ENCODE measurements at regions not wholly inside any gene's neighbourhood (a gene's known extent, or its start where the extent isn't known, plus 50 kb on each side); places are given as distances from the start of the nearest gene placed in this dataset.

DNA sequence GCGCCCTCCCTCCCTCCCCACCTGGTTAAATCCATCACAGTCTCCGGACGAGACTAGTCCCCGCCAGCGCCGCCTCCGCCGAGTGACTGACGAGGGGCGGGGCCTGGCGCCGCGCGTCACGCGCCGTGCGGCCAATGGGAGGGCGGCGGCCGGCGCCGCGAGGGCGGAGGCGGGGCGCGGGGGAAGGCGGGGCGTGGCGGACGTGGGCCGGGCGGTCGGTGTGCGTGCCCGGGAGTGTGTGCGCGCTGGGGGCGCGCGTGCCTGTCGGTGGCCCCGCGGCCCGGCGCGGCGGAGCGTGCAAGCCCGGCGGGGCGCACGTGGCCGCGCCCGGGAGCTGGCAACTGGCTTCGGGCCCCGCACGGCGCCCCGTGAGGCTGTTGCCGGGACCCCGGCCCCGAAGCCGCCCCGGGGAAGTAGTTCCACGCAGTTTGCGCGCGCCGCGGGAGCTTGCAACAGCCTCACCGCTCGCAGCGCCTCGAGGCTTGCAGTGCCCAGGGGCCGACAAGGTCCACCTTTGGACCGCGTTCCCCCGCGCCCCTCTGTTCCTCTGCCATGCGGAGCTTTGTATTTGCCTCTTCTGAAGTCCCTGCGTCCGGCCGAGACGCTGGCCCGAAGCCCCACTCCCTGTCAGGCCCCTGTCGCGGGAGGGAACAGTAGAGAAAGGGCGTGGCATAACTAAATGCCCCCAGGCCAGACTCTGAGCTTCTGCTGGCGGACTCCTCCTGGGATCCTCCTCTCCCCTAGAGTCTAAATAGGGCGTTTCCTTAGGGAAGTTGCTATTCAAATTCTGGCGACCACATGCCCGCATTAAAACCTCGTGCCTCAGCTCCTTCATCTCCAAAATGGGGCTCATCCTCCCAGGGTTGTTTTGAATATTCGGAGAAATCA is 400.9 kb downstream of the SHQ1 start:
- Histone ChIP-seq H3K4me3 (ENCODE audit: extremely low read depth, insufficient read depth, low read length, poor library complexity, severe bottlenecking) (peak overlapping the region; percentile 90), H3K4me1 (ENCODE audit: control insufficient read depth, insufficient read depth, low read length, poor library complexity, severe bottlenecking) (no peaks in the 10 kb centered on the region), H3K27ac (ENCODE audit: low read depth, low read length, severe bottlenecking) (peak overlapping the region; percentile 88), H3K9me3 (ENCODE audit: control insufficient read depth, low read length) (no peaks in the 10 kb centered on the region), H3K36me3 (ENCODE audit: control insufficient read depth, insufficient read depth, low read length) (peaks cover 3% of the 10 kb centered on the region)
- WGBS, 2 experiments (ENCODE audit: insufficient coverage in 2 of 2), result 2 to 3% methylated on average over 50 to 82 of the region's 97 CpGs

DNA sequence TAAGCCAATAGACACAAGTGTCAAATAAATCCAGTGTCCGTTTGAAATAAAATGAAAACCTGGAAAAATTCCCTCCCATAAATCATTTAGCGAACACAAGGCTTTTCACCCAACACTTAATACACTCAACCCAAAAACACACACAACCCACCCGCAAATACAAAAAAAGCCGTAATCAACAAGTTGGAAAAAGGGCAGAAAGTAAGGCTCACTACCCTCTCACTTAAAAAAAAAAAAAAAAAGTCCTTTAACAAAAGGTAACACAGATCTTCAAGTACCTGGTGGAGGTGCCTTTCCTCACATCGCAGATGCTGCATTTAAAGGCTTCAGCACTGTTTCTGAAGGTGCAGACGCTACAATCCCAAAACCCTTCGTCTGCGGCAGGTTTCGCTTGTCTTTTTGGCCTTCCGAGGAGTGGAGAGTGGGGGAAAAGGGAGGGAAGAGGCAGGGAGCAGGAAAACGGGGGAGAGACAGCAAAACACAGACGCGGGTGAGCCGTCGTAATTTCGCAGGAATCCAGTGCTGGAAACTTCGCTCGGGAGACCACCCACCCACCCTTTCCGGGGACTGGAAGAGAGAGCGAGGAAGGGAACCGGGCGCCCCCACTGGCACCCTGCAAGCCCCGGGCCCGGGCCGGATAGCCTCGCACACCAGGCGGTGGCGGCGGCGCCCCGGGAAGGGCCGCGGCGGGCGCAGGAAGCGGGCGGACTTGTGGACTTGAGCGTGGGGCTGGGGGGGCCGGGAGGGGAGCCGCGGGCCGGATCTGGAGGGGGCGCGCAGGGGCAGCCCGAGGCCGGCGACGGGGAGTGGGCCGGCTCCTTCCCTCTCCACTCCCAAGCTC is 401.8 kb downstream of the SHQ1 start, which contains the start of gene RYBP:
RYBP (minus strand) TSS at position 404 of the 841 bp plus-strand sequence.
- peak within 1 kb of the TSS; percentile 88 for H3K27ac ChIP-seq (ENCODE audit: low read depth, low read length, severe bottlenecking)
- H3K4me1 ChIP-seq (ENCODE audit: control insufficient read depth, insufficient read depth, low read length, poor library complexity, severe bottlenecking), result peaks cover 4% of the 10 kb centered on the region
- WGBS, 2 experiments (ENCODE audit: insufficient coverage in 2 of 2), result 0 to 1% methylated on average over 27 to 31 of the region's 49 CpGs
- H3K4me3 ChIP-seq (ENCODE audit: extremely low read depth, insufficient read depth, low read length, poor library complexity, severe bottlenecking), result peak within 1 kb of the TSS; percentile 90
- H3K36me3 ChIP-seq (ENCODE audit: control insufficient read depth, insufficient read depth, low read length), result peaks cover 3% of the 10 kb centered on the region
- no peaks in the 10 kb centered on the region for H3K9me3 ChIP-seq (ENCODE audit: control insufficient read depth, low read length)

DNA sequence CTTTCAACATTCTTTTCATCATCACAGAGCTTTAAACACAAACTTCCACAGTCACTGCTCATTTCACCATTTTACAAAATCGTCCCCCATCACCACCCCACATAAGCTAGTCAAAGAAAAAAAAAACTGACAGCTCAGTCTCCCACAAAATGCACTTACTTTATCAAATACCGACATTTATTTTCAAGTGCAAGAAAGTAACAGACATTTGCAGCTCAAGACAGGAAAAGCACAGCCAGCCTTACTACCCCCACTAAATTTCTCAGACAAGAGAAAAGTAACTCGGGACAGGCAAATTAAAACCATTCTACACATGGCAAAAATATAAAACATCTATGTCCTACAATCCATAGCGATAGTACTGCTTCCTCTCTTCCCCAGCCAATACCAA is 402.4 kb downstream of the SHQ1 start:
- Histone ChIP-seq H3K36me3 (ENCODE audit: control insufficient read depth, insufficient read depth, low read length) (peaks cover 3% of the 10 kb centered on the region), H3K9me3 (ENCODE audit: control insufficient read depth, low read length) (no peaks in the 10 kb centered on the region), H3K4me3 (ENCODE audit: extremely low read depth, insufficient read depth, low read length, poor library complexity, severe bottlenecking) (peak overlapping the region; percentile 90), H3K27ac (ENCODE audit: low read depth, low read length, severe bottlenecking) (peak overlapping the region; percentile 88), H3K4me1 (ENCODE audit: control insufficient read depth, insufficient read depth, low read length, poor library complexity, severe bottlenecking) (peaks cover 4% of the 10 kb centered on the region)
- 0 to 2% methylated on average over 4 of the region's 4 CpGs for WGBS, 2 experiments (ENCODE audit: insufficient coverage in 2 of 2)

DNA sequence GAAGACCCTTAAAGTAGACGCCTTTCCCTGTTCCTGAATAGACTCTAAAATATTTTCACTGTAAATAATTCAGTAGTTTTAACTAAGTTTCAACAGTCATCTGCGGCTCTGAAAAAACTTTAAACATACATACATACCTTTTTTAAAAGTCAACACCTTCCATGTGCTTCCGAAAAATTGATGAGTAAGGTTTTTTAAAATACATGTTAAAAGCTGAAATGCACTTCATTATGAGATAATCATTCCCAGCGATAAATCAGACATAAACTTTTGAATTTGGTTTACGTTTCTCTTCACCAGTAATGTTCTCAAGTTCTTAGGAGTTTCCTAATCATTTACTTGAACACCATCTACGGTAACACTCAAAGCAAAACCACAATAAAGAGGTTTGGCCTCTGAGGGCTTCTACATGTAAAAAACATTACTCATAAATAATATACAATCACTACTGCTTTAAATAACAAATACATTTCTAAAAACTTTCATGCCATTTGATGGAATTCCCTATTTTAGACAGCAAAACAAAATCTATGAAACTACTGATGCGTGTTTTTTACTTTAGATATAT is 403.5 kb downstream of the SHQ1 start:
- no peak overlapping the region for H3K4me3 ChIP-seq (ENCODE audit: extremely low read depth, insufficient read depth, low read length, poor library complexity, severe bottlenecking)
- H3K4me1 ChIP-seq (ENCODE audit: control insufficient read depth, insufficient read depth, low read length, poor library complexity, severe bottlenecking), result peaks cover 5% of the 10 kb centered on the region
- no peaks in the 10 kb centered on the region for H3K9me3 ChIP-seq (ENCODE audit: control insufficient read depth, low read length)
- 67 to 82% methylated on average over 1 to 3 of the region's 7 CpGs for WGBS, 2 experiments (ENCODE audit: insufficient coverage in 2 of 2)
- H3K27ac ChIP-seq (ENCODE audit: low read depth, low read length, severe bottlenecking), result no peak overlapping the region
- peaks cover 9% of the 10 kb centered on the region for H3K36me3 ChIP-seq (ENCODE audit: control insufficient read depth, insufficient read depth, low read length)

DNA sequence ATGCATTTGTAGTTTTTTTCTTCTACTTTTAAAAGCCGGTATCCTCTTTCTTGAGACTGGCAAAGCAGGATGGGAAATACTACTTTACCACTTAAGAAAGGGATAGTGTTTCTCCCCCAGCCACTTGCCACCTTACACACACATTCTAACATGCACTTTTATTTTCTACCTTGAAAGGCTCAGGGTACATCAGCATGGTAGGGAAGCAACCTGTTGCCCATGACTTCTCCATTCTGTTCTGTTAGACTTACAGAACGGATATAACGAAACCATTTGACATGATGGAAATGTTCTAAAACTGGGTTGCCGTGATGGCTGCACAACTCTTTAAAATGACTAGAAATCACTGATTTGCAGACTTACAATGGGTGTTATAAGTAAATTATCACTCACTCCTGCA is 405.5 kb downstream of the SHQ1 start:
- Histone ChIP-seq H3K27ac (ENCODE audit: low read depth, low read length, severe bottlenecking) (no peak overlapping the region), H3K4me1 (ENCODE audit: control insufficient read depth, insufficient read depth, low read length, poor library complexity, severe bottlenecking) (peaks cover 14% of the 10 kb centered on the region), H3K4me3 (ENCODE audit: extremely low read depth, insufficient read depth, low read length, poor library complexity, severe bottlenecking) (no peak overlapping the region), H3K9me3 (ENCODE audit: control insufficient read depth, low read length) (no peaks in the 10 kb centered on the region), H3K36me3 (ENCODE audit: control insufficient read depth, insufficient read depth, low read length) (peaks cover 21% of the 10 kb centered on the region)
- 93 to 100% methylated on average over 2 to 3 of the region's 4 CpGs for WGBS, 2 experiments (ENCODE audit: insufficient coverage in 2 of 2)

DNA sequence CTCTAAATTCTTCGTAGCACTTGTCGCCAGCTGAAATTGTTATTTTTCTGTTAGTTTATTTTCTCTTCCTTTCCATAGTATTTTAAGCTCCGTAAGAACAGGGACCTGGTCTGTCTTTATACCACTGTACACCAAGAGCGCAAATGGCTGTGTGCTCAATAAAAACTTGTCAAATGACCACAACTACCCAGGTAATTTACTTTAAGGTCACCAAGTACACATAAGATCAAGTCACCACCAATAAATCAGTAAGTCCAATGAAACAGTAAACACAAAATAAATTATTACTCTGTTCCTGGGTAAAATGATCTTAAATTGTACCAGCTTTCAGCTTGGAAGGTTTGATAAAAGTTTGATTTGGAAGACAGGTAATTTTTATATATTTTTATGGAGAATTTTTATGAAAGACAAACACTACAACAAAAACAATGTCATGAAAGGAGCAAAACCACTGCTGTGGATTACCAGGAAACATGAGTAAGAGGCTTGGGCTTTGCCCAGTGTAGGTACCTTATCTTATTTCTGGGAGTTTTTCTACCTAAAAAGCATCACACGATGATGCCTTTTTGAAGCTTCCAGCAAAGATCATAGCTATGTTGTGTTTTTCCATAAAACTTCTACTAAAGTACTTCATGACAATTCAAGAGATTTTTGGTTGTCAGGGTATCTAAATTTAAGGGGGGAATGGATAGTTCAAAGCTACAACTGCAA is 406.8 kb downstream of the SHQ1 start:
- no peak overlapping the region for H3K27ac ChIP-seq (ENCODE audit: low read depth, low read length, severe bottlenecking)
- H3K9me3 ChIP-seq (ENCODE audit: control insufficient read depth, low read length), result no peaks in the 10 kb centered on the region
- H3K4me3 ChIP-seq (ENCODE audit: extremely low read depth, insufficient read depth, low read length, poor library complexity, severe bottlenecking), result no peak overlapping the region
- H3K36me3 ChIP-seq (ENCODE audit: control insufficient read depth, insufficient read depth, low read length), result peaks cover 21% of the 10 kb centered on the region
- peaks cover 14% of the 10 kb centered on the region for H3K4me1 ChIP-seq (ENCODE audit: control insufficient read depth, insufficient read depth, low read length, poor library complexity, severe bottlenecking)
- 92 to 100% methylated on average over 2 to 4 of the region's 5 CpGs for WGBS, 2 experiments (ENCODE audit: insufficient coverage in 2 of 2)

DNA sequence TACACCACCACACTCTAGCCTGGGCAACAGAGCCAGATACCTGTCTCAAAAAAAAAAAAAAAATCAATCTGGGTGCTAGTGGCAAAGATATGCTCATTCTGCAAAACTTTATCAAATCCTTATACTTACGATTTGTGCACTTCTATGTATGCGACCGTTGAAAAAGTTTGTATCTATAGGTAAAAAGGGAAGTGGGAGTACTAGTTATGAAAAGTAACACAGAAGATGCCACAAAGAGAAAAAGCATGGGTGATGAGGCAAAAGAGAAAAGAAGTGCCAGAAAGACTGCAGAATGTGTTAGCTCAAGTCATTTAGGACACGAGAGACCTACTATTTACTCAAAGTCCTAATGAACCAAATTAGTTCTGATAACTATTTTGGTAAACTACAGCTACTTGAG is 407.8 kb downstream of the SHQ1 start:
- H3K9me3 ChIP-seq (ENCODE audit: control insufficient read depth, low read length), result no peaks in the 10 kb centered on the region
- WGBS, 2 experiments (ENCODE audit: insufficient coverage in 2 of 2), result 100% methylated on average over 3 of the region's 4 CpGs; no CpG with 5 or more reads in 1 of the 2 experiments
- H3K27ac ChIP-seq (ENCODE audit: low read depth, low read length, severe bottlenecking), result no peak overlapping the region
- peaks cover 21% of the 10 kb centered on the region for H3K36me3 ChIP-seq (ENCODE audit: control insufficient read depth, insufficient read depth, low read length)
- no peak overlapping the region for H3K4me3 ChIP-seq (ENCODE audit: extremely low read depth, insufficient read depth, low read length, poor library complexity, severe bottlenecking)
- peaks cover 14% of the 10 kb centered on the region for H3K4me1 ChIP-seq (ENCODE audit: control insufficient read depth, insufficient read depth, low read length, poor library complexity, severe bottlenecking)

DNA sequence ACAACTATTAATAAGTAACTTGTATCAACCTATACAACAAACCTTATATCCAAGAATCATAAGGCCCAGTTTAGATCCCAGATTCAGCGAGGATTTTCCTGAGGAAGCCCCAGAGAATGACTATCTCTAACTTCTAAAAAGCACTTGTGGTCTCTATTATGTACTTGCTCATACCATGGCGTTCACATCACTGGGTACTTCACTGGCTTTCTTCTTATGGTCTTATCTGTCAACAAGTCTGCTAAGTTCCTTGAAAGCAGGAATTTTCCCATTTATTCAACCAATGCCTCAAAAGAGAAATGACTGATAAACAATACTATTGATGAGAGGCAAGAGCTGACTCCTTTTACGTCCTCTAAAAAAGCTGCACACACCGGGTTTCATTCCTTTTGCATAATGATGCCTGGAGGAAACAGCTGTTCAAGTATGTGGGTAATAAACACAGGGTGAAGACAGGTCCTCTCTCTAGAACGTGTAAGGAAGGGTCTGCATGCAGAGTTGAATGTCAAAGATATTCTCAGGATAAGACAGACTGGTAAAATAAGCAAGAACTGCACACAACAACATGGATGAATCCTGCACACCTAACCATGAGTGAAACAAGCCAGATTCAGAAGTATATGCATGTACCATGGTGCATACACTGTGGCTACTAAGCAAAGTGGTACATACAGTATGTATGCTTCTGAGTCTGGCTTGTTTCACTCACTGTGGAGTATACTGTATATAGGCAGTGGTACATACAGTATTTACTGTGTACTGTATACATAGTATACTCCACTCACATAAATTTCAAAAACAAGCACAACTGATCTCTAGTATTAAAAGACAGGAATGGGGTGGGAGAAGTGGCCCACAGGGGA is 408.7 kb downstream of the SHQ1 start:
- Histone ChIP-seq H3K36me3 (ENCODE audit: control insufficient read depth, insufficient read depth, low read length) (peaks cover 24% of the 10 kb centered on the region), H3K9me3 (ENCODE audit: control insufficient read depth, low read length) (no peaks in the 10 kb centered on the region), H3K4me3 (ENCODE audit: extremely low read depth, insufficient read depth, low read length, poor library complexity, severe bottlenecking) (no peak overlapping the region), H3K27ac (ENCODE audit: low read depth, low read length, severe bottlenecking) (no peak overlapping the region), H3K4me1 (ENCODE audit: control insufficient read depth, insufficient read depth, low read length, poor library complexity, severe bottlenecking) (peaks cover 14% of the 10 kb centered on the region)
- 92 to 95% methylated on average over 3 to 5 of the region's 5 CpGs for WGBS, 2 experiments (ENCODE audit: insufficient coverage in 2 of 2)

DNA sequence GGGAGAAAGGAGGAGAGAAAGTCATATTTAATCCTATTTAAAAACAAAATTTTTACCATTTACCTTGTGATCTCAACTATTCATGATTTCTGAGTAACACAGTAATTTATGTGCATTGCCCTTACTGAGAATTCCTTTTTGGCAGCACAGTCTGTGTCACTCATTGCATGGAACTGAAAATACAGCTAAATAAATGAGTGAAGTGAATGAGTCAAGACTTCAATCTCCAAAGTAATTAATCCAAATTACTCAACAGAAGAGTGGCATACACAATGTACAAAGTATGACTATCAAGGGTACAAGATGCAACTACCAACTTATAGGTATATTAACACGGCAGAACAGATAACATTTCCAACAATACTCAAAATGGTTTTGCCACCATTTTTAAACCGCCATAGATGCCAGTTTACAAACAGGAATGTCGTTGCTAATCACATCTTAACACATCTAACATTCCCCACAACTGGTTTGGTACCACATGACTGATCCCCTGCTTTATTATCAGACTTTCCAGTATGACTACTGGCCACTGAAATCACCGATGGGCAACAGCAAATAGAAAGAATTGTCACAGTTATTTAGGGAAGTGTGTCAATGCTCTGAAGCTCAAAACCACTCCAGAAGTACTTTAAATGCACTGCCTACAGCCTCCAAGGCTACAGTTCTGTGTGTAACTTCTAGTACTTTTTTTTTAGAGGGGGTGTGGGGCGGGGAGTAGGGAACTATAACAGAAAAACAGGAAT is 410.4 kb downstream of the SHQ1 start:
- no peak overlapping the region for H3K27ac ChIP-seq (ENCODE audit: low read depth, low read length, severe bottlenecking)
- no peaks in the 10 kb centered on the region for H3K9me3 ChIP-seq (ENCODE audit: control insufficient read depth, low read length)
- H3K36me3 ChIP-seq (ENCODE audit: control insufficient read depth, insufficient read depth, low read length), result peaks cover 23% of the 10 kb centered on the region
- 91 to 94% methylated on average over 3 to 4 of the region's 5 CpGs for WGBS, 2 experiments (ENCODE audit: insufficient coverage in 2 of 2)
- H3K4me3 ChIP-seq (ENCODE audit: extremely low read depth, insufficient read depth, low read length, poor library complexity, severe bottlenecking), result no peak overlapping the region
- peaks cover 14% of the 10 kb centered on the region for H3K4me1 ChIP-seq (ENCODE audit: control insufficient read depth, insufficient read depth, low read length, poor library complexity, severe bottlenecking)
